CD8-positive, alpha-beta memory T cell (primary cell): ENCODE measurements at regions not wholly inside any gene's neighbourhood (a gene's known extent, or its start where the extent isn't known, plus 50 kb on each side); places are given as distances from the start of the nearest gene placed in this dataset.
"Not testable (repeated sequence)": the region's sequence is repeated elsewhere in the genome, so short reads cannot be mapped to it uniquely, and the experiment has no call there.

ENCODE experiments used
- CTCF ChIA-PET: fragments of 350-600 bp; sonication (Branson Sonifier 250); formaldehyde crosslinking; loops from one replicate; lab custom pipeline; 2021; ENCODE audit warnings: antibody characterized with exemption; lab: Charles Lee
- POLR2A ChIA-PET: fragments of 350-600 bp; sonication (Branson Sonifier 250); formaldehyde crosslinking; loops from one replicate; lab custom pipeline; 2021; ENCODE audit warnings: antibody characterized with exemption; lab: Charles Lee
- DNase-seq, 5 donors: peaks; one replicate each; pipeline versions ENCODE4 v3.0.0 to v3.0.0-alpha.2; 2020 to 2022; ENCODE audit warnings: mixed read lengths in 1 of 5
- H3K27ac ChIP-seq: one replicate; pipeline ENCODE4 v1.7.0; 2013; ENCODE audit warnings: low read depth, mild to moderate bottlenecking, low read length, moderate library complexity
- H3K27me3 ChIP-seq: 2 replicates; pipeline ENCODE4 v1.7.0; 2013; ENCODE audit warnings: low read length, mild to moderate bottlenecking; ENCODE audit not compliant: insufficient read depth, poor library complexity, severe bottlenecking
- H3K36me3 ChIP-seq: 2 replicates; pipeline ENCODE4 v1.7.0; 2013; ENCODE audit warnings: mild to moderate bottlenecking, low read length, moderate library complexity; ENCODE audit not compliant: insufficient read depth
- H3K4me1 ChIP-seq: 2 replicates; pipeline ENCODE4 v1.7.0; 2013; ENCODE audit warnings: mild to moderate bottlenecking, low read length, moderate library complexity; ENCODE audit not compliant: insufficient read depth
- H3K4me3 ChIP-seq: 2 replicates; pipeline ENCODE4 v1.7.0; 2013; ENCODE audit warnings: mild to moderate bottlenecking, low read length
- H3K9me3 ChIP-seq: 2 replicates; pipeline ENCODE4 v1.7.0; 2013; ENCODE audit warnings: mild to moderate bottlenecking, low read length
- H3K27ac Mint-ChIP-seq, 8 donors: one replicate each; pipeline ENCODE4 v1.8.0; 2020 to 2021; ENCODE audit warnings: mixed read lengths in 8 of 8, mild to moderate bottlenecking in 6 of 8, inconsistent platforms in 3 of 8, moderate library complexity in 3 of 8
- H3K27me3 Mint-ChIP-seq, 2 donors: one replicate each; pipeline ENCODE4 v1.8.0; 2020 to 2021; ENCODE audit warnings: mixed read lengths in 2 of 2, mild to moderate bottlenecking in 1 of 2, moderate library complexity in 1 of 2
- H3K36me3 Mint-ChIP-seq, 3 donors: one replicate each; pipeline ENCODE4 v1.8.0; 2020 to 2021; ENCODE audit warnings: mixed read lengths in 3 of 3, inconsistent platforms in 1 of 3, mild to moderate bottlenecking in 1 of 3
- H3K4me1 Mint-ChIP-seq, 3 donors: one replicate each; pipeline ENCODE4 v1.8.0; 2020 to 2021; ENCODE audit warnings: mixed read lengths in 3 of 3, inconsistent platforms in 1 of 3, mild to moderate bottlenecking in 1 of 3
- H3K4me3 Mint-ChIP-seq, 7 donors: one replicate each; pipeline ENCODE4 v1.8.0; 2020 to 2021; ENCODE audit warnings: mixed read lengths in 7 of 7, mild to moderate bottlenecking in 6 of 7, moderate library complexity in 4 of 7, inconsistent platforms in 2 of 7
- H3K9me3 Mint-ChIP-seq, 5 donors: one replicate each; pipeline ENCODE4 v1.8.0; 2020 to 2022; ENCODE audit warnings: mixed read lengths in 5 of 5, mild to moderate bottlenecking in 3 of 5, moderate library complexity in 2 of 5, inconsistent platforms in 1 of 5

- no peaks in the 10 kb centered on the region for H3K27me3 ChIP-seq
- H3K4me3 ChIP-seq = no peak overlapping the region
- H3K4me1 ChIP-seq = no peaks in the 10 kb centered on the region
- H3K9me3 ChIP-seq = no peaks in the 10 kb centered on the region
- no peaks in the 10 kb centered on the region for H3K27me3 Mint-ChIP-seq
- DNase-seq = no peak
- H3K36me3 Mint-ChIP-seq = no peaks in the 10 kb centered on the region
- no peaks in the 10 kb centered on the region for H3K36me3 ChIP-seq
- CTCF ChIA-PET = no interaction called here
- H3K27ac Mint-ChIP-seq = no peak overlapping the region
- H3K27ac ChIP-seq = no peak overlapping the region
- peaks cover 0 to 2% (median 0%) of the 10 kb centered on the region in 5 donors for H3K9me3 Mint-ChIP-seq
- no peak overlapping the region for H3K4me3 Mint-ChIP-seq
- H3K4me1 Mint-ChIP-seq = no peaks in the 10 kb centered on the region
- POLR2A ChIA-PET = no interaction called here
Observed at GRCh38 chr10:38209332-38209731, 115.2 kb downstream of the ZNF37A start.

GRCh38 chr10:38209748-38210147, 115.6 kb downstream of the ZNF37A start:
- H3K9me3 Mint-ChIP-seq, POLR2A ChIA-PET, H3K4me1 ChIP-seq, DNase-seq, H3K36me3 ChIP-seq, H3K27me3 ChIP-seq, H3K4me3 ChIP-seq, H3K27ac ChIP-seq, H3K36me3 Mint-ChIP-seq, CTCF ChIA-PET, H3K4me3 Mint-ChIP-seq, H3K9me3 ChIP-seq, H3K27me3 Mint-ChIP-seq, H3K27ac Mint-ChIP-seq, H3K4me1 Mint-ChIP-seq: not testable (repeated sequence)

DNA sequence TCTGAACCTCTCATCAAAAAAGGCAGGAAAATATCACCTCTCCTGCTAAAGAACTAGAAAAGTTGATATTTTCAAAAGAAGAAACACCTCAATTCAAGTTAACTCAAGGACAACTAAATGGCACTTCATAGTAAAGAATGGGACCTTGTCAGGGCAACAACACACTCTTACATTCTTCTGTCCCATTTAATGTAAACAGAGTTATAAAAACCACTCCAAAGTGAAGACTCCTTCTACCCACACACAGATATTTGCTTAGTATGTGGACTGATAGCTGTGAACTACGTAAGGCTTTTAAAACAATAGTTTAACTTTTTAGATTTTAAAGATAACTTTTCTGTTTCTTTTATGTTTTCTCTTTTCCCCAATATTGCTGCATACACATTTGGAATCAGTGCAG, 118.3 kb downstream of the ZNF37A start:
- no peak overlapping the region for H3K4me3 ChIP-seq
- Mint-ChIP-seq H3K9me3 (peaks cover 0 to 3% (median 0%) of the 10 kb centered on the region in 5 donors), H3K27me3 (no peaks in the 10 kb centered on the region), H3K4me1 (no peaks in the 10 kb centered on the region), H3K4me3 (no peak overlapping the region), H3K27ac (no peak overlapping the region), H3K36me3 (peaks cover 0 to 4% (median 0%) of the 10 kb centered on the region in 3 donors)
- DNase-seq = no peak
- POLR2A ChIA-PET = no interaction called here
- H3K27me3 ChIP-seq = no peaks in the 10 kb centered on the region
- H3K4me1 ChIP-seq = no peaks in the 10 kb centered on the region
- no peak overlapping the region for H3K27ac ChIP-seq
- CTCF ChIA-PET = no interaction called here
- no peaks in the 10 kb centered on the region for H3K36me3 ChIP-seq
- H3K9me3 ChIP-seq = no peaks in the 10 kb centered on the region

GRCh38 chr10:38226385-38226784, 132.2 kb downstream of the ZNF37A start:
- Mint-ChIP-seq H3K27ac (no peak overlapping the region), H3K9me3 (peaks cover 7 to 15% (median 11%) of the 10 kb centered on the region in 5 donors), H3K27me3 (no peaks in the 10 kb centered on the region), H3K36me3 (no peaks in the 10 kb centered on the region), H3K4me1 (no peaks in the 10 kb centered on the region), H3K4me3 (no peak overlapping the region)
- ChIA-PET CTCF (no interaction called here), POLR2A (no interaction called here)
- no peaks in the 10 kb centered on the region for H3K27me3 ChIP-seq
- no peaks in the 10 kb centered on the region for H3K9me3 ChIP-seq
- no peaks in the 10 kb centered on the region for H3K4me1 ChIP-seq
- no peaks in the 10 kb centered on the region for H3K36me3 ChIP-seq
- no peak overlapping the region for H3K27ac ChIP-seq
- H3K4me3 ChIP-seq = no peak overlapping the region
- DNase-seq = no peak

DNA sequence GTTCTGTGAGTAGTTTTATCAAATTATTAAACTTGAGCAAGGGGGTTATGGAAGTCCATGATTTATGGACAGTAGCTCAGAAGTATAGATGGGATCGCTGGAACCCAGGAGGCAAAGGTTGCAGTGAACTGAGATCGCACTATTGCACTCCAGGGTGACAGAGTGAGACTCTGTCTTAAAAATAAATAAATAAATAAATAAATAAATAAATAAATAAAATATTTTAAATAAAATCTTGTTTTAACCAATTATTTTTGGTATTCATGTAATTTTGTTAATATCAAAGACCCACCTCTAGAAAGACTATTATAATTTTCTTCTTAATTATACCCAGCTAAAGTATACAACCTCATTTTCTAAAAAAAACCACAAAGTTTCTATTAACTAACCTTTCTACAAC, 134.3 kb downstream of the ZNF37A start:
- POLR2A ChIA-PET = no interaction called here
- H3K27ac Mint-ChIP-seq = no peak overlapping the region
- CTCF ChIA-PET = no interaction called here
- H3K27me3 Mint-ChIP-seq = no peaks in the 10 kb centered on the region
- peaks cover 7 to 13% (median 11%) of the 10 kb centered on the region in 5 donors for H3K9me3 Mint-ChIP-seq
- no peaks in the 10 kb centered on the region for H3K4me1 Mint-ChIP-seq
- Histone ChIP-seq H3K27me3 (no peaks in the 10 kb centered on the region), H3K4me1 (no peaks in the 10 kb centered on the region), H3K36me3 (no peaks in the 10 kb centered on the region), H3K4me3 (no peak overlapping the region), H3K9me3 (no peaks in the 10 kb centered on the region), H3K27ac (no peak overlapping the region)
- no peak overlapping the region for H3K4me3 Mint-ChIP-seq
- DNase-seq = no peak
- no peaks in the 10 kb centered on the region for H3K36me3 Mint-ChIP-seq

- H3K4me1 Mint-ChIP-seq, H3K36me3 Mint-ChIP-seq, POLR2A ChIA-PET, H3K4me3 ChIP-seq, H3K27me3 ChIP-seq, H3K9me3 ChIP-seq, H3K27ac ChIP-seq, H3K4me1 ChIP-seq, H3K27me3 Mint-ChIP-seq, DNase-seq, CTCF ChIA-PET, H3K36me3 ChIP-seq, H3K4me3 Mint-ChIP-seq, H3K27ac Mint-ChIP-seq: not testable (repeated sequence)
- H3K9me3 Mint-ChIP-seq = peaks cover 7 to 17% (median 9%) of the 10 kb centered on the region in 5 donors
Observed at GRCh38 chr10:38238479-38238878, 144.3 kb downstream of the ZNF37A start.

DNA sequence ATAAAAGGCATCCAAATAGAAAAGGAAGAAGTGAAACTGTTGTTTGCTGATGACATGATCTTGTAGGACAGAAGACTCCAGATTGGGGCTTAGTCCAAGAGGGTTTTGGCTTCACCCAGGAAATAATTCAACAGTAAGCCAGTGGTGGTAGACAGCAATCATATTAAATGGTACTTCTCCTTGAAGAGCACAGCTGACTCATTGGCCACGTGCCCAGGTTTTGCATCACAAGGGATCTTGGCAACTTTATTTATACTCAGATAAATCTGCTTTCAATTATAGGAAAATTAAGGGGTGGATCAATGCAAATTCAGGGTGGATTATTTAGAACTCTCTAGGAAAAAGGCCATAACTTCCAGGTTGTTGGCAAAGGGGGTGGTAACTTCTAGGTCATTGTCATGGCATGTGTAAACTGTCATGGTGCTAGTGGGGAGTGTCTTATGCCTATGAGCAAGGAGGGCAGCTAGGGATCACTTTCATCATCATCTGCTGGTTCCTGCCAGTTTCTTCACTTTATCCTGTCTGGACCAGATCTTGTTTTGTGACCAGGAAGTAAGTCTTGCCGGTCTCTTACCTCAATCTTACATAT, 148.0 kb downstream of the ZNF37A start:
- H3K27ac ChIP-seq, H3K27me3 Mint-ChIP-seq, H3K4me3 Mint-ChIP-seq, H3K4me1 Mint-ChIP-seq, CTCF ChIA-PET, DNase-seq, H3K36me3 ChIP-seq, H3K9me3 ChIP-seq, H3K4me3 ChIP-seq, H3K27me3 ChIP-seq, H3K36me3 Mint-ChIP-seq, H3K4me1 ChIP-seq, POLR2A ChIA-PET, H3K27ac Mint-ChIP-seq: not testable (repeated sequence)
- H3K9me3 Mint-ChIP-seq = peaks cover 4 to 15% (median 10%) of the 10 kb centered on the region in 5 donors

GRCh38 chr10:38248113-38248512, 154.0 kb downstream of the ZNF37A start:
- H3K27me3 ChIP-seq, CTCF ChIA-PET, H3K36me3 ChIP-seq, H3K9me3 ChIP-seq, H3K36me3 Mint-ChIP-seq, H3K4me3 ChIP-seq, DNase-seq, H3K4me3 Mint-ChIP-seq, H3K4me1 ChIP-seq, H3K27me3 Mint-ChIP-seq, H3K27ac ChIP-seq, POLR2A ChIA-PET, H3K4me1 Mint-ChIP-seq, H3K27ac Mint-ChIP-seq: not testable (repeated sequence)
- H3K9me3 Mint-ChIP-seq = peaks cover 7 to 21% (median 14%) of the 10 kb centered on the region in 5 donors

DNA sequence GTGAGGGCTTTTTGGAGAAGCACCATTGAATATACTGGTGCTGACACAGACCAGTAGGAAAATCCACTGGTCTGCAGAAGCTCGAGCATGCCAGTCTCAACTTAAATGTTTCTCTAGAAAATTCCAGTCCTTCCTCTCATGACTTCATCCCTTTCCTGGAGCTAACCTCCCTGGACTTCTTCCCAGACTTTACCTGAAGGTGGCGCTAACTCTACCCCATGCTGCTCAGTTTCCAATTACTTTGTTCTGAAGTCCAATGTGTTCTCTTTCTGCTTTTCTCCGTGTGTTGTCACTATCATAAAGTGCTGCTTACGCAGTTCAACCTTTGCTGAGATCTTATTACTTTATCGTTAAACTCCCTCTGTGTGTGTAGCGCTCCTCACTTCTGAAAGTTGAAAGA, 158.4 kb downstream of the ZNF37A start:
- H3K4me3 ChIP-seq, H3K36me3 Mint-ChIP-seq, H3K36me3 ChIP-seq, H3K27ac Mint-ChIP-seq, POLR2A ChIA-PET, DNase-seq, H3K4me1 ChIP-seq, H3K4me1 Mint-ChIP-seq, H3K27ac ChIP-seq, CTCF ChIA-PET, H3K9me3 ChIP-seq, H3K4me3 Mint-ChIP-seq, H3K27me3 ChIP-seq, H3K27me3 Mint-ChIP-seq: not testable (repeated sequence)
- peaks cover 4 to 23% (median 16%) of the 10 kb centered on the region in 5 donors for H3K9me3 Mint-ChIP-seq
